NT2/D1 (cell line): ENCODE measurements at regions not wholly inside any gene's neighbourhood (a gene's known extent, or its start where the extent isn't known, plus 50 kb on each side); places are given as distances from the start of the nearest gene placed in this dataset.

Experiments used
- DNase-seq: peaks from one replicate; pipeline ENCODE4 v3.0.0-alpha.2; 2011; ENCODE audit warnings: low read depth, low spot score
- H3K27me3 ChIP-seq: 2 replicates; pipeline ENCODE4 v1.6.0; 2011; ENCODE audit warnings: mild to moderate bottlenecking; ENCODE audit not compliant: insufficient read length, insufficient read depth
- H3K36me3 ChIP-seq: 2 replicates; pipeline ENCODE4 v1.6.1; 2011; ENCODE audit warnings: mild to moderate bottlenecking, low read length, mixed read lengths; ENCODE audit not compliant: insufficient read depth, insufficient read length
- H3K4me1 ChIP-seq: 2 replicates; pipeline ENCODE4 v1.5.1; 2011; ENCODE audit not compliant: insufficient read depth, insufficient read length
- H3K4me3 ChIP-seq: 2 replicates; pipeline ENCODE4 v1.5.1; 2011; ENCODE audit warnings: low read depth; ENCODE audit not compliant: insufficient read length
- H3K9ac ChIP-seq: 2 replicates; pipeline ENCODE4 v1.6.0; 2011; ENCODE audit warnings: low read depth; ENCODE audit not compliant: insufficient read length
- H3K9me3 ChIP-seq: 2 replicates; pipeline ENCODE4 v1.5.1; 2011; ENCODE audit warnings: mild to moderate bottlenecking, low read length; ENCODE audit not compliant: insufficient read depth
- SUZ12 ChIP-seq: IDR thresholded peaks from 2 replicates; pipeline ENCODE4 v1.6.1; 2011; ENCODE audit not compliant: insufficient read length, insufficient read depth; ENCODE audit errors: extremely low read depth
- YY1 ChIP-seq: IDR thresholded peaks from 2 replicates; pipeline ENCODE4 v1.6.1; 2011; ENCODE audit not compliant: insufficient read length, insufficient read depth
- ZNF274 ChIP-seq: IDR thresholded peaks from 2 replicates; pipeline ENCODE4 v1.6.1; 2011; ENCODE audit warnings: mild to moderate bottlenecking, low read depth, low read length

DNA sequence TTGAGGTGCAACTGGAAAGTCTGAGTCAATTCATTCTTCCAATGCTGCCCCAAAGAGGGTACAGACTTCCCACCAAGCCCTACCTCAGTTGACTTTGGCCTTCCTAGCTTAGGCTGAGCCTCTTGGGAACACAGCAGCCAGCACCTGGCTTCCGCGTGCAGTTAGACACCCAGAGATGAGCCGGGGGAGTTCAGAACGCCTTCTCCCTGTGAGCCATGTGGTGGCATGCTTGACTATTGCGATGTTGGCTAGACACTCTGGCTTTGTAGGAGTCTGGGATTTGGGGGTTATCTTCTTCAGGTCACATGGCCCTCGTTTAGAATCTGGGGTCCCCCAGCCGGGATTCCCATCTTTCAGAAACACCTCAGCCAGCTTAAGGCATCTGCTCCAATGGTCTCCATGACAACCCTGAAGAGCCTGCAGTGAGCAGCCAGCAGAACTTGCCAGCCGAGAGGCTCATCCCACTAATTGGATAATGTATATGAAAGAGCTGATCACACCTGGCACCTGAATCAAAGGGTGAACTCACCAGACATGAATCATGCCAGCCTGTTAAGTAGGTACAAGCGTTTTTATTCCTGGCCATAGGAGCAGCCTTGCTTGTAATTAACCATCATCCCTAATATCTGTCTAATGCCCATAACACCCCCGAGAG lies 167.5 kb downstream of the SYK start:
- Histone ChIP-seq H3K36me3 (no peaks in the 10 kb centered on the region), H3K9ac (no peak overlapping the region), H3K27me3 (no peaks in the 10 kb centered on the region), H3K4me1 (peaks cover 5% of the 10 kb centered on the region), H3K4me3 (no peak overlapping the region), H3K9me3 (peaks cover 10% of the 10 kb centered on the region; the same call in 1 of the 2 replicates)
- DNase-seq = no peak
- TF ChIP-seq ZNF274 (no peak), SUZ12 (no peak), YY1 (no peak)

GRCh38 chr9:90970608-90971007 lies 169.0 kb downstream of the SYK start:
- no peak overlapping the region for H3K4me3 ChIP-seq
- no peaks in the 10 kb centered on the region for H3K27me3 ChIP-seq
- no peaks in the 10 kb centered on the region for H3K36me3 ChIP-seq
- DNase-seq = no peak
- H3K4me1 ChIP-seq = peaks cover 2% of the 10 kb centered on the region
- no peak overlapping the region for H3K9ac ChIP-seq
- peaks cover 10% of the 10 kb centered on the region; the same call in 1 of the 2 replicates for H3K9me3 ChIP-seq
- no peak for TF ChIP-seq YY1
- no peak for TF ChIP-seq SUZ12
- TF ChIP-seq ZNF274 = no peak

DNA sequence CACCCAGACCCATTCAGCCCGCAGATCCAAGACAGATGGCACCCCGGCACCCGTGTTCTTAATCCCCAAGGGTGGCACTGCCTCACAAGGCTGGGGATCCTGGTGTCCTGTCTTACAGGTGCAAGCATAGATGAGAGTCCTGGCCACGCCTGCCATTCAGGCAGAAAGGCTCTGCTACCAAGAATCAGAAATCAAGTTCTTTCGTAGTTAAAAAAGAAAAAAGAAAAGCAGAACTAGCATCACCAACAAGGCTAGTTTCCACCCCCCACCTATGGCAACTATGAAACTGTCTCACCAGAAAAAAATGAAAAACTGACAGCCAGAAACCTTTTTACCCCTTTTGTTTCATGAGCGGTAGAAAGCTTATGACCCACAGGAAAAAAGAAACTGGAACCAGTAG lies 170.4 kb downstream of the SYK start:
- Histone ChIP-seq H3K27me3 (no peaks in the 10 kb centered on the region), H3K4me3 (no peak overlapping the region), H3K4me1 (peaks cover 2% of the 10 kb centered on the region), H3K36me3 (no peaks in the 10 kb centered on the region), H3K9ac (no peak overlapping the region), H3K9me3 (peaks cover 10% of the 10 kb centered on the region; the same call in 1 of the 2 replicates)
- no peak for DNase-seq
- no peak for TF ChIP-seq YY1
- TF ChIP-seq SUZ12 = no peak

- no peak for DNase-seq
- Histone ChIP-seq H3K27me3 (no peaks in the 10 kb centered on the region), H3K4me3 (no peak overlapping the region), H3K4me1 (no peaks in the 10 kb centered on the region), H3K9me3 (no peaks in the 10 kb centered on the region), H3K36me3 (no peaks in the 10 kb centered on the region), H3K9ac (no peak overlapping the region)
- no peak for TF ChIP-seq ZNF274
These were observed 172.4 kb downstream of the SYK start for GRCh38 chr9:90974016-90974415.

DNA sequence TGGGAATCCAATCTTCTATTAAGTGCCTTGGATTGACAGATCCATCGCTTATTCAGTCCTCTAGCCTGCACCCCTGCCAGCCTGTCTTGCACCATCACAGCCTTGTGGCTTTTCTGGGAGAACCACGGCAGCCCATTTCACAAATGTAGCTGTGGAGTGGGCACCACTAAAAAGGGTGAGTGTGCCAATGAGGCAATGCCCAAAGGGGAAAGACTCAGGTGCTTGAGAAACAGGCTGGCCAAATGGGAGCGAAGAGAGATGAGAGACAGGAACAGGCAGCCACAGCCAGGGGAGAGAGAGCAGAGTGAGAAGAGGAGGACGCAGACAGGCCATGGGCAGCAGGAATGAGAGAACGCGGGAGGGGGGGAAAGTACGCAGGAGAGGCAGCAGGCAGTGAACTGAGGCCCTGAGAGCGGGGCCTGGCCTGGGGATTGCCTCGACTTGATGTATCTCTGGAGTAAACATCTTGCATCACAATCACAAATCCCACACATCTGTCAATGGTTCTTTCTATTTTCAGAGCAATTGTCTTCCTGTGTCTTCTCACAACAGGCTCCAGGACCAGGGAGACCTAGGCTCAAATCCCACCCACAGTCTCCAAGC lies 173.1 kb downstream of the SYK start:
- H3K4me1 ChIP-seq = no peaks in the 10 kb centered on the region
- DNase-seq = no peak

GRCh38 chr9:90975781-90976538 lies 174.3 kb downstream of the SYK start:
- H3K4me3 ChIP-seq = no peak overlapping the region
- no peak for DNase-seq
- no peaks in the 10 kb centered on the region for H3K27me3 ChIP-seq
- H3K4me1 ChIP-seq = no peaks in the 10 kb centered on the region
- H3K36me3 ChIP-seq = no peaks in the 10 kb centered on the region
- no peak overlapping the region for H3K9ac ChIP-seq
- no peak for TF ChIP-seq SUZ12
- TF ChIP-seq YY1 = no peak
- no peak for TF ChIP-seq ZNF274
- no peaks in the 10 kb centered on the region for H3K9me3 ChIP-seq

More for the DNA sequence above, 173.1 kb downstream of the SYK start:
- TF ChIP-seq SUZ12 = no peak
- TF ChIP-seq YY1 = no peak
- no peak for TF ChIP-seq ZNF274
- H3K9me3 ChIP-seq = no peaks in the 10 kb centered on the region
- no peaks in the 10 kb centered on the region for H3K36me3 ChIP-seq
- no peaks in the 10 kb centered on the region for H3K27me3 ChIP-seq
- no peak overlapping the region for H3K4me3 ChIP-seq
- no peak overlapping the region for H3K9ac ChIP-seq

DNA sequence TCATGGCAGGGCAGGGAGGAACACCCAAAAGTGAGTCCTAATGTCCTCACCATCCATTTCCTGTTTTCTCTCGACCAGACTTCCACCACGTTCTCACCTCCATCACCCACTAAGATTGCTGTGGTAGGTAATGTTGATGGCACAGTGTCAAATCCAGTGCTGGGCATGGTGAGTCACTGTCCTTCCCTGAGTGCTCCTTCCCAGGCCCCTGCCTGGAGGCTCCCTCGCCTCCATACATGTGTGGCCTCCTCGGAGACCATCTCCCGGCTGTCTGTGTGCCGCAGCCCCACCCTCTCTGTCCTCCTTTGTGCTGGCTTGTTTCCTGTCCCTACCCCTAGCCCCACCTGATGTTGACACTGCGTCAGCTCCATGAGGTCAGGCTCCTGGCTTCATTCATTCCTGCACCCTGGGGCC lies 177.5 kb downstream of the SYK start:
- no peak for DNase-seq
- no peak for TF ChIP-seq ZNF274
- TF ChIP-seq YY1 = no peak
- no peak for TF ChIP-seq SUZ12
- Histone ChIP-seq H3K9me3 (no peaks in the 10 kb centered on the region), H3K4me1 (no peaks in the 10 kb centered on the region), H3K4me3 (no peak overlapping the region), H3K36me3 (no peaks in the 10 kb centered on the region), H3K9ac (no peak overlapping the region), H3K27me3 (no peaks in the 10 kb centered on the region)
